NCI-H146 (cell line): ENCODE measurements at regions not wholly inside any gene's neighbourhood (a gene's known extent, or its start where the extent isn't known, plus 50 kb on each side); places are given as distances from the start of the nearest gene placed in this dataset.
"Not testable (repeated sequence)": the region's sequence is repeated elsewhere in the genome, so short reads cannot be mapped to it uniquely, and the experiment has no call there.

Source experiments
- DNase-seq: peaks from one replicate; lab custom pipeline; 2025; lab: John Stamatoyannopoulos, UW

GRCh38 chr5:91611746-91612145 lies 228.6 kb upstream of the ARRDC3 start:
- DNase-seq, result no peak

DNA sequence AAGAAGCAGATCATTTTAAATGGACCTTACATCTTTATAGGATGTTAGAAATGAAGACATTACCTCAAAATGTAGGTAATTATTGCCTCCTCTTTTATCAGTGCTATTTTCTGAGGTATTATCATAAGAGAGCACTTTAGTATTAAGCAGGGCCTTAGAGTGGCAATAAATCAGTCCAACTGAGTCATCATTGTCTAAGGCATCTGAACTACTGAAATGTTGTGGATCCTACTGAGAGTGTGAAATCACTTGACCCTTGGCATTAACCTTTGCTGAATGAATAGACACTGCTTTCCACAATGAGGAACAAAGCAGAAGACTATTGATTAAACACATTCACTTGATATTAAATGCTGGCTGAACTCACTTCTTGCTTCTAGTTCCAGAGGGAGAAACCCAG lies 224.6 kb upstream of the ARRDC3 start:
- no peak for DNase-seq

DNA sequence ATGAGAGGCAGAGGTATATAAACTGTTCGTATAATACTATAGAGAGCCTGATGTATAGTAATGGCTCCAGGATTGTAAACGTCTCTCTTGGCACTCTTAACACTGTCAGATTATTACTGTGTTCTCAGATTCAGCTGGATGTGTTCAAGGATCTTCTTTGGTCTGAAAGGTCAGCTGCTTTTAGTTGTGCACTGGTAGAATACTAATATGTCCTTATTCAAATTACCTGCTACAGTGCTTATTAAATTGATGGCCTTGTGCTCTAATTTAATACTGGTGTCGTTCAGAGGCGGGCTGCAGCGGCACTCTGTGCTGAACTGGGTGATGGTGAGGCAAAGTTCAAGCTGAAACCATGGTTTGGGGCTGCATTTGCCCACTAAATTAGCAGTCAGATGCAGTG lies 216.7 kb upstream of the ARRDC3 start:
- no peak for DNase-seq

- DNase-seq, result no peak
These were observed 215.1 kb upstream of the ARRDC3 start for GRCh38 chr5:91598216-91598615.

- no peak for DNase-seq
These were observed 212.3 kb upstream of the ARRDC3 start for GRCh38 chr5:91595424-91595823.

GRCh38 chr5:91591076-91591475 lies 208.0 kb upstream of the ARRDC3 start:
- DNase-seq, result no peak

- no peak for DNase-seq
These were observed 203.1 kb upstream of the ARRDC3 start for GRCh38 chr5:91586232-91586631.

DNA sequence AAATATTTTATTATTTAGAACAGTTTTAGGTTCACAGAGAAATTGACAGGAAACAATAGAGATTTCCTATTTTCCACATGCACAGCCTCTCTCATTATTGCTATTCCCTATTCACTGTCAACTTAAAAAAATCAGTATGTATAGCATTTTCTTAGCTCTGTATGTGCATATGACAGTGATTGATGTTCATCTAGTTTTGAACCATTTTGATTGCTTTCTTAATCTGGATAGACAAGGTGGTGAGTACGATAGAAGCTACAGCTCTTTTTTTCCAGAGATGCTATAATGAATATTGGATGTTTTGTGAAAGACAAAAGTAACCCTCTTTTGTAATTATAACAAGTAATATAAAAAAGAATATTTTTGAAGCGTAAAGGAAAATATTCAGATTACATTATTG lies 201.2 kb upstream of the ARRDC3 start:
- no peak for DNase-seq

GRCh38 chr5:91566012-91566411 lies 182.9 kb upstream of the ARRDC3 start:
- not testable (repeated sequence) for DNase-seq

GRCh38 chr5:91562922-91563321 lies 179.8 kb upstream of the ARRDC3 start:
- no peak for DNase-seq

GRCh38 chr5:91541696-91542095 lies 158.6 kb upstream of the ARRDC3 start:
- DNase-seq, result no peak

GRCh38 chr5:91538179-91538578 lies 155.1 kb upstream of the ARRDC3 start:
- no peak for DNase-seq

GRCh38 chr5:91535499-91535898 lies 152.4 kb upstream of the ARRDC3 start:
- no peak for DNase-seq

DNA sequence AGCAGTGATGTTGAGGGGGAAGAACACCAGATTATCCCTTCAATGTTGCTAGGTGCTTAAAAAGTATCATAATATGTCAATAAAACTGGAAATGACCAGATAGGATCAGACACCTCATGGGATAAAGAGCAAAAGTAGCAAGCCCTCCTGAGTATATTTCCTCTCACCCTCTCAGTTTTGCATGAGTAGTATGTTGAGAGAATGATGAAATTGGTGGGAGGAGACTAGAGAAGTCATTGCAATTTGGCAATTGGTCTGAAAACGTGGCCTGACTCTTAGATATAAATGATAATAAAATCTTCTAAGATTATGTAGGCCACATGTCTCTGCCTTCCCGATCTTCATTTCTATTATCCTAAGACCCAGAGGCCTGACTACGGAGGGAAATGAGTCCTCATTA lies 151.2 kb upstream of the ARRDC3 start:
- DNase-seq, result no peak

- no peak for DNase-seq
These were observed 149.7 kb upstream of the ARRDC3 start for GRCh38 chr5:91532779-91533178.

- DNase-seq, result no peak
These were observed 149.2 kb upstream of the ARRDC3 start for GRCh38 chr5:91532281-91532680.

DNA sequence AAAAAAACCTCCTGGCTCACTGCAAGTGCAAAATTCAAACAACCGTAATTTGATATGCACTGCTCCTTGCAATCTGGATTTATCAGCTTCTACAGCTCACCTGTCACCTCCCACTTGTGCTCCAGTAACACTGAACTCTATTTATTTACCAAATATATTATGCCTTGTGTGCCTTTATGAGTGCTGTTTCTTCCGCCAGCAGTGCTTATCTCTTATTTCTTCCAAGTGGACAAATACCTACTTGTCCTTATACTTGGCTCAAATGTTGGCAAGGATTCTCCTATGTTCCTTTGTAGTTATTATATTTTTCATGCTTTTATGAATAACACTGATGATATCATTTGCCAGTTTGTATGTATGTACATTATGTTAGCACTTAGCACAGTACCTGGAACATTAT lies 145.7 kb upstream of the ARRDC3 start:
- no peak for DNase-seq

- no peak for DNase-seq
These were observed 138.7 kb upstream of the ARRDC3 start for GRCh38 chr5:91521785-91522184.

GRCh38 chr5:91521334-91521733 lies 138.2 kb upstream of the ARRDC3 start:
- DNase-seq, result no peak

GRCh38 chr5:91514400-91514799 lies 131.3 kb upstream of the ARRDC3 start:
- no peak for DNase-seq

DNA sequence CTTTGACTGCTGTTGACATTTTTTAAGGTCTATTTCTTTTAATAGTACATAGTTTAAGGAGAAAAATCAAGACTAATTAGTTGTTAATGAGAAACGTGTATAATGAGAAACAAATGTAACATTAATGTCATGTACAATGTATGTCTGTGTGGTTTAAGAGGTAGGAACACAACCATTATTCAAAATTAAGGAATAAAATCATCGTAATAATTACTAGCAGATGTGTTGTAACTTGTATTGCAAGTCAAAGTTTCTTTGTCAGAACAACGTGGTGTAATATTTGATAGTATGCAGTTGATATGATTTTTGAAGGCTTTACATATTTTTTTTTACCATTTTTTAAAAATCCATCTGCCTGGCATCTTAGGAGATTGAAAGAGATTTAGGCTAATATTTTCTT lies 120.2 kb upstream of the ARRDC3 start:
- DNase-seq, result no peak

GRCh38 chr5:91500758-91501157 lies 117.6 kb upstream of the ARRDC3 start:
- no peak for DNase-seq

DNA sequence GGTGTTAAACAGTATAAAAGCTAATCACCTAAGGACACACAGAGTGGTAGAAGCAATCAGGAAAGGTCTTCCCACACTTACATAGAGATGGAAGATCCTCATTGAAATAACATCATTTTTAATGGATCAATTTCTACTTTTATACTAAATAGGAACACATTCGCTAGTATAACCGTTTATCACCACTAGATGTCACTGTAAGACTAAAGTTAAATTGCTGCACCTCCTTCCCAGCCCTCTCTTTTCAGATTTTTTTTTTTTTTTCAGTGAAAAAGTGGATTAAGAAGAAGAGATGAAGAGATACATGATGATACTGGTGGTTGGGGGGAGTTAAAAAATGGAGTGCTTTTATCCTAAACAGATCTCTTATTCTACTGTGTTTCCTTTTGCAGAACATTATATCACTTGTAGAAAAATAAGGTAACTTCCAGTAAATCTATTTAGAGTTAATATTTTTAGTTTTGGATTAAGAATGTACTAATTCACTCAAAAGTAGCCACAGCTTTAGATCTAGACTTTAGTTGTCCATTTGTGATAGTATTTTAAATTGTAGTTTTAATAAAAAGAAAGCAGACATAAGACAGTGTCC lies 116.9 kb upstream of the ARRDC3 start:
- peak; percentile 55 for DNase-seq

- no peak for DNase-seq
These were observed 112.6 kb upstream of the ARRDC3 start for GRCh38 chr5:91495699-91496098.
